ENCODE measurements at regions not wholly inside any gene's neighbourhood (a gene's known extent, or its start where the extent isn't known, plus 50 kb on each side); places are given as distances from the start of the nearest gene placed in this dataset.

- no peaks in the 10 kb centered on the region for H3K4me1 ChIP-seq
- no peak for DNase-seq (ENCODE audit: extremely low spot score in 2 of 2)
- no peaks in the 10 kb centered on the region for H3K36me3 ChIP-seq
- H3K9me3 ChIP-seq, result peaks cover 4% of the 10 kb centered on the region
- H3K27ac ChIP-seq, result no peak overlapping the region
- intact Hi-C loops (cut with DNase I), result no loop called here
- TF ChIP-seq CTCF (IDR thresholded peaks at IDR 0.05) (no peak), POLR2AphosphoS5 (IDR thresholded peaks at IDR 0.05; ENCODE audit: insufficient read depth in 1 of 2, low read depth in 1 of 2) (no peak), POLR2A (IDR thresholded peaks at IDR 0.05) (no peak)
- H3K4me3 ChIP-seq, result no peak overlapping the region
- no peaks in the 10 kb centered on the region for H3K27me3 ChIP-seq
These were observed 170.1 kb downstream of the CCNG2 start for GRCh38 chr4:77327151-77327550.

GRCh38 chr4:77332696-77333270 lies 175.8 kb downstream of the CCNG2 start:
- H3K4me3 ChIP-seq, result no peak overlapping the region
- intact Hi-C loops (cut with DNase I), result no loop called here
- no peaks in the 10 kb centered on the region for H3K4me1 ChIP-seq
- H3K27me3 ChIP-seq, result no peaks in the 10 kb centered on the region
- DNase-seq (ENCODE audit: extremely low spot score in 2 of 2), result peak in 1 of 2 donors; percentile 49
- no peak overlapping the region for H3K27ac ChIP-seq
- peaks cover 7% of the 10 kb centered on the region for H3K9me3 ChIP-seq
- TF ChIP-seq POLR2A (IDR thresholded peaks at IDR 0.05), result no peak
- no peak for TF ChIP-seq POLR2AphosphoS5 (IDR thresholded peaks at IDR 0.05; ENCODE audit: insufficient read depth in 1 of 2, low read depth in 1 of 2)
- TF ChIP-seq CTCF (IDR thresholded peaks at IDR 0.05), result no peak
- H3K36me3 ChIP-seq, result no peaks in the 10 kb centered on the region

- intact Hi-C loops (cut with DNase I), result no loop called here
- Histone ChIP-seq H3K27me3 (no peaks in the 10 kb centered on the region), H3K27ac (no peak overlapping the region), H3K36me3 (no peaks in the 10 kb centered on the region), H3K4me1 (no peaks in the 10 kb centered on the region), H3K4me3 (no peak overlapping the region), H3K9me3 (peaks cover 7% of the 10 kb centered on the region)
- DNase-seq (ENCODE audit: extremely low spot score in 2 of 2), result no peak
- TF ChIP-seq POLR2A (IDR thresholded peaks at IDR 0.05), result no peak
- TF ChIP-seq POLR2AphosphoS5 (IDR thresholded peaks at IDR 0.05; ENCODE audit: insufficient read depth in 1 of 2, low read depth in 1 of 2), result no peak
- no peak for TF ChIP-seq CTCF (IDR thresholded peaks at IDR 0.05)
These were observed 179.6 kb downstream of the CCNG2 start for GRCh38 chr4:77336411-77337142.

GRCh38 chr4:77342170-77342810 lies 185.3 kb downstream of the CCNG2 start:
- intact Hi-C loops (cut with DNase I), result no loop called here
- no peak for TF ChIP-seq POLR2AphosphoS5 (IDR thresholded peaks at IDR 0.05; ENCODE audit: insufficient read depth in 1 of 2, low read depth in 1 of 2)
- no peak for TF ChIP-seq POLR2A (IDR thresholded peaks at IDR 0.05)
- no peak for TF ChIP-seq CTCF (IDR thresholded peaks at IDR 0.05)
- Histone ChIP-seq H3K9me3 (no peaks in the 10 kb centered on the region), H3K4me3 (no peak overlapping the region), H3K4me1 (no peaks in the 10 kb centered on the region), H3K27ac (no peak overlapping the region), H3K27me3 (no peaks in the 10 kb centered on the region), H3K36me3 (no peaks in the 10 kb centered on the region)
- DNase-seq (ENCODE audit: extremely low spot score in 2 of 2), result peak in 1 of 2 donors; percentile 42

GRCh38 chr4:77344001-77344400 lies 187.0 kb downstream of the CCNG2 start:
- no peak for DNase-seq (ENCODE audit: extremely low spot score in 2 of 2)
- H3K9me3 ChIP-seq, result no peaks in the 10 kb centered on the region
- H3K4me1 ChIP-seq, result no peaks in the 10 kb centered on the region
- no peak overlapping the region for H3K27ac ChIP-seq
- H3K4me3 ChIP-seq, result no peak overlapping the region
- TF ChIP-seq CTCF (IDR thresholded peaks at IDR 0.05) (no peak), POLR2AphosphoS5 (IDR thresholded peaks at IDR 0.05; ENCODE audit: insufficient read depth in 1 of 2, low read depth in 1 of 2) (no peak), POLR2A (IDR thresholded peaks at IDR 0.05) (no peak)
- no peaks in the 10 kb centered on the region for H3K27me3 ChIP-seq
- intact Hi-C loops (cut with DNase I), result no loop called here
- no peaks in the 10 kb centered on the region for H3K36me3 ChIP-seq

All from vagina (tissue), 2 donors.